Activated T-helper 9 cell treated with anti-CD3 and anti-CD28 coated beads, Interleukin-2, amount 50 U/mL, for 16 hours (primary cell): ENCODE measurements at regions not wholly inside any gene's neighbourhood (a gene's known extent, or its start where the extent isn't known, plus 50 kb on each side); places are given as distances from the start of the nearest gene placed in this dataset.
"Not testable (repeated sequence)": the region's sequence is repeated elsewhere in the genome, so short reads cannot be mapped to it uniquely, and the experiment has no call there.

ENCODE experiments used
- DNase-seq: peaks from one replicate; pipeline ENCODE4 v3.0.0-alpha.2; 2020; ENCODE audit warnings: low read depth

- DNase-seq, result no peak
Measured at GRCh38 chr17:33838281-33838680, 416.8 kb upstream of the CCL2 start.

- DNase-seq, result no peak
Measured at GRCh38 chr17:33847900-33848299, 407.2 kb upstream of the CCL2 start.

- no peak for DNase-seq
Measured at GRCh38 chr17:33848433-33848832, 406.7 kb upstream of the CCL2 start.

- DNase-seq, result no peak
Measured at GRCh38 chr17:33854596-33854995, 400.5 kb upstream of the CCL2 start.

GRCh38 chr17:33858121-33858520, 397.0 kb upstream of the CCL2 start:
- no peak for DNase-seq

- DNase-seq, result no peak
Measured at GRCh38 chr17:33858682-33859081, 396.4 kb upstream of the CCL2 start.

GRCh38 chr17:33862772-33863602, 392.1 kb upstream of the CCL2 start:
- DNase-seq, result no peak

GRCh38 chr17:33864758-33865229, 390.3 kb upstream of the CCL2 start:
- no peak for DNase-seq

GRCh38 chr17:33868899-33869298, 386.2 kb upstream of the CCL2 start:
- DNase-seq, result no peak

- no peak for DNase-seq
Measured at GRCh38 chr17:33870936-33871335, 384.1 kb upstream of the CCL2 start.

- no peak for DNase-seq
Measured at GRCh38 chr17:33871720-33872540, 383.2 kb upstream of the CCL2 start.

- DNase-seq, result no peak
Measured at GRCh38 chr17:33873201-33873617, 381.9 kb upstream of the CCL2 start.

GRCh38 chr17:33874617-33875060, 380.4 kb upstream of the CCL2 start:
- no peak for DNase-seq

GRCh38 chr17:33875973-33876372, 379.1 kb upstream of the CCL2 start:
- DNase-seq, result no peak

- not testable (repeated sequence) for DNase-seq
Measured at GRCh38 chr17:33882273-33882672, 372.8 kb upstream of the CCL2 start.

GRCh38 chr17:33882677-33883076, 372.4 kb upstream of the CCL2 start:
- DNase-seq, result not testable (repeated sequence)

- DNase-seq, result no peak
Measured at GRCh38 chr17:33888455-33888854, 366.6 kb upstream of the CCL2 start.

- no peak for DNase-seq
Measured at GRCh38 chr17:33889040-33889439, 366.0 kb upstream of the CCL2 start.

GRCh38 chr17:33889766-33890165, 365.3 kb upstream of the CCL2 start:
- DNase-seq, result no peak

GRCh38 chr17:33892717-33893591, 362.1 kb upstream of the CCL2 start:
- DNase-seq, result no peak

GRCh38 chr17:33895491-33895890, 359.6 kb upstream of the CCL2 start:
- DNase-seq, result no peak

GRCh38 chr17:33896263-33896662, 358.8 kb upstream of the CCL2 start:
- DNase-seq, result no peak
